ENCODE measurements at regions not wholly inside any gene's neighbourhood (a gene's known extent, or its start where the extent isn't known, plus 50 kb on each side); places are given as distances from the start of the nearest gene placed in this dataset.

DNA sequence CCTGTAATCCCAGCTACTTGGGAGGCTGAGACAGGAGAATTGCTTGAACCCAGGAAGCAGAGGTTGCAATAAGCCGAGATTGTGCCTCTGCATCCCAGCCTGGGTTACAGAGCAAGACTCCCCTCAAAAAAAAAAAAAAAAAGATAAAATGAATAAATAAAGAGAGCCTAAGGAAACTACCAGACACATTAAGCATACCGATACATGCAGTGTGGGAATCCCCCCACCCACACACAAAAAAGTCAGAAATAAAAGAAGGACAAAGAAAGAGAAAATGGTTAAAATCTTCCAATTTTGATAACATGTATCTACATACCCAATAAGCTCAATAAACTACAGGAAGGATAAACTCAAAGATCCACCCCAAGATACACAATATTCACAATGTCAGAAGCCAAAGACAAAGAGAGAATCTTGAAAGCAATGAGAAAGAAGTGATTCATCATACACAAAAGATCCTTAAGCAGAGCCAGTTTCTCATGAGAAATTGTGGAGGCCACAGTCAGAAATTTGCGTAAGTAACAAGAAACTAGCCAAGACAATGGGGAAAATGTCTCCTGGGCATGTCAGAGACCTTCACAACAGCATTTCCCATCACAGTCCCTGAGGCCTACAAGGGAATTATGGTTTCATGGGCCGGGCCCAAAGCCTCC is 1197.0 kb downstream of the AMY1C start:
- TF ChIP-seq CEBPB (IDR thresholded peaks at IDR 0.05; ENCODE audit: borderline replicate concordance in 1 of 2, low read depth in 2 of 2, low read length in 2 of 2) (no peak), SP1 (IDR thresholded peaks at IDR 0.05; ENCODE audit: low read depth, low read length) (no peak), CHD1 (IDR thresholded peaks at IDR 0.05; ENCODE audit: low read depth, low read length) (no peak), YBX1 (IDR thresholded peaks at IDR 0.05) (no peak), EED (IDR thresholded peaks at IDR 0.05; ENCODE audit: low read depth) (no peak), TAF1 (IDR thresholded peaks at IDR 0.05; ENCODE audit: borderline replicate concordance, low read depth, low read length) (no peak)
- TF ChIP-seq, protein P1, sequence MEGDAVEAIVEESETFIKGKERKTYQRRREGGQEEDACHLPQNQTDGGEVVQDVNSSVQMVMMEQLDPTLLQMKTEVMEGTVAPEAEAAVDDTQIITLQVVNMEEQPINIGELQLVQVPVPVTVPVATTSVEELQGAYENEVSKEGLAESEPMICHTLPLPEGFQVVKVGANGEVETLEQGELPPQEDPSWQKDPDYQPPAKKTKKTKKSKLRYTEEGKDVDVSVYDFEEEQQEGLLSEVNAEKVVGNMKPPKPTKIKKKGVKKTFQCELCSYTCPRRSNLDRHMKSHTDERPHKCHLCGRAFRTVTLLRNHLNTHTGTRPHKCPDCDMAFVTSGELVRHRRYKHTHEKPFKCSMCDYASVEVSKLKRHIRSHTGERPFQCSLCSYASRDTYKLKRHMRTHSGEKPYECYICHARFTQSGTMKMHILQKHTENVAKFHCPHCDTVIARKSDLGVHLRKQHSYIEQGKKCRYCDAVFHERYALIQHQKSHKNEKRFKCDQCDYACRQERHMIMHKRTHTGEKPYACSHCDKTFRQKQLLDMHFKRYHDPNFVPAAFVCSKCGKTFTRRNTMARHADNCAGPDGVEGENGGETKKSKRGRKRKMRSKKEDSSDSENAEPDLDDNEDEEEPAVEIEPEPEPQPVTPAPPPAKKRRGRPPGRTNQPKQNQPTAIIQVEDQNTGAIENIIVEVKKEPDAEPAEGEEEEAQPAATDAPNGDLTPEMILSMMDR (IDR thresholded peaks at IDR 0.05 in 2 of 3, conservative IDR thresholded peaks at IDR 0.05 in 1 of 3; ENCODE audit: control insufficient read depth in 2 of 3, extremely low read depth in 1 of 3, insufficient read depth in 1 of 3, low read depth in 3 of 3, low read length in 3 of 3), result no peak
- TF ChIP-seq, protein P2, sequence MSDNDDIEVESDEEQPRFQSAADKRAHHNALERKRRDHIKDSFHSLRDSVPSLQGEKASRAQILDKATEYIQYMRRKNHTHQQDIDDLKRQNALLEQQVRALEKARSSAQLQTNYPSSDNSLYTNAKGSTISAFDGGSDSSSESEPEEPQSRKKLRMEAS (IDR thresholded peaks at IDR 0.05; ENCODE audit: low read depth, low read length), result no peak
- TF ChIP-seq, protein P3, sequence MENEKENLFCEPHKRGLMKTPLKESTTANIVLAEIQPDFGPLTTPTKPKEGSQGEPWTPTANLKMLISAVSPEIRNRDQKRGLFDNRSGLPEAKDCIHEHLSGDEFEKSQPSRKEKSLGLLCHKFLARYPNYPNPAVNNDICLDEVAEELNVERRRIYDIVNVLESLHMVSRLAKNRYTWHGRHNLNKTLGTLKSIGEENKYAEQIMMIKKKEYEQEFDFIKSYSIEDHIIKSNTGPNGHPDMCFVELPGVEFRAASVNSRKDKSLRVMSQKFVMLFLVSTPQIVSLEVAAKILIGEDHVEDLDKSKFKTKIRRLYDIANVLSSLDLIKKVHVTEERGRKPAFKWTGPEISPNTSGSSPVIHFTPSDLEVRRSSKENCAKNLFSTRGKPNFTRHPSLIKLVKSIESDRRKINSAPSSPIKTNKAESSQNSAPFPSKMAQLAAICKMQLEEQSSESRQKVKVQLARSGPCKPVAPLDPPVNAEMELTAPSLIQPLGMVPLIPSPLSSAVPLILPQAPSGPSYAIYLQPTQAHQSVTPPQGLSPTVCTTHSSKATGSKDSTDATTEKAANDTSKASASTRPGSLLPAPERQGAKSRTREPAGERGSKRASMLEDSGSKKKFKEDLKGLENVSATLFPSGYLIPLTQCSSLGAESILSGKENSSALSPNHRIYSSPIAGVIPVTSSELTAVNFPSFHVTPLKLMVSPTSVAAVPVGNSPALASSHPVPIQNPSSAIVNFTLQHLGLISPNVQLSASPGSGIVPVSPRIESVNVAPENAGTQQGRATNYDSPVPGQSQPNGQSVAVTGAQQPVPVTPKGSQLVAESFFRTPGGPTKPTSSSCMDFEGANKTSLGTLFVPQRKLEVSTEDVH (IDR thresholded peaks at IDR 0.05; ENCODE audit: low read depth, partially characterized antibody), result no peak
- TF ChIP-seq, protein P4, sequence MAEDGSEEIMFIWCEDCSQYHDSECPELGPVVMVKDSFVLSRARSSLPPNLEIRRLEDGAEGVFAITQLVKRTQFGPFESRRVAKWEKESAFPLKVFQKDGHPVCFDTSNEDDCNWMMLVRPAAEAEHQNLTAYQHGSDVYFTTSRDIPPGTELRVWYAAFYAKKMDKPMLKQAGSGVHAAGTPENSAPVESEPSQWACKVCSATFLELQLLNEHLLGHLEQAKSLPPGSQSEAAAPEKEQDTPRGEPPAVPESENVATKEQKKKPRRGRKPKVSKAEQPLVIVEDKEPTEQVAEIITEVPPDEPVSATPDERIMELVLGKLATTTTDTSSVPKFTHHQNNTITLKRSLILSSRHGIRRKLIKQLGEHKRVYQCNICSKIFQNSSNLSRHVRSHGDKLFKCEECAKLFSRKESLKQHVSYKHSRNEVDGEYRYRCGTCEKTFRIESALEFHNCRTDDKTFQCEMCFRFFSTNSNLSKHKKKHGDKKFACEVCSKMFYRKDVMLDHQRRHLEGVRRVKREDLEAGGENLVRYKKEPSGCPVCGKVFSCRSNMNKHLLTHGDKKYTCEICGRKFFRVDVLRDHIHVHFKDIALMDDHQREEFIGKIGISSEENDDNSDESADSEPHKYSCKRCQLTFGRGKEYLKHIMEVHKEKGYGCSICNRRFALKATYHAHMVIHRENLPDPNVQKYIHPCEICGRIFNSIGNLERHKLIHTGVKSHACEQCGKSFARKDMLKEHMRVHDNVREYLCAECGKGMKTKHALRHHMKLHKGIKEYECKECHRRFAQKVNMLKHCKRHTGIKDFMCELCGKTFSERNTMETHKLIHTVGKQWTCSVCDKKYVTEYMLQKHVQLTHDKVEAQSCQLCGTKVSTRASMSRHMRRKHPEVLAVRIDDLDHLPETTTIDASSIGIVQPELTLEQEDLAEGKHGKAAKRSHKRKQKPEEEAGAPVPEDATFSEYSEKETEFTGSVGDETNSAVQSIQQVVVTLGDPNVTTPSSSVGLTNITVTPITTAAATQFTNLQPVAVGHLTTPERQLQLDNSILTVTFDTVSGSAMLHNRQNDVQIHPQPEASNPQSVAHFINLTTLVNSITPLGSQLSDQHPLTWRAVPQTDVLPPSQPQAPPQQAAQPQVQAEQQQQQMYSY (CRISPR knock-in tag; IDR thresholded peaks at IDR 0.05), result no peak

All from GM12878 (cell line).